D721Med (cell line): ENCODE measurements at regions not wholly inside any gene's neighbourhood (a gene's known extent, or its start where the extent isn't known, plus 50 kb on each side); places are given as distances from the start of the nearest gene placed in this dataset.

ENCODE experiments used
- DNase-seq: peaks from one replicate; pipeline ENCODE4 v3.0.0; 2011; ENCODE audit warnings: low spot score; ENCODE audit not compliant: insufficient read length
- FAIRE-seq: peaks from 2 replicates; lab custom pipeline; 2011; peaks lifted over from hg19 to GRCh38; lab: Jason Lieb, UNC
- CTCF ChIP-seq: IDR thresholded peaks from 2 replicates; pipeline ENCODE4 v1.5.1; 2012; ENCODE audit warnings: mild to moderate bottlenecking, control low read depth; ENCODE audit not compliant: insufficient read depth; ENCODE audit errors: missing control alignments

GRCh38 chr6:1524040-1524480 lies 85.7 kb upstream of the FOXC1 start:
- no peak for FAIRE-seq
- no peak for TF ChIP-seq CTCF
- DNase-seq: no peak

- FAIRE-seq (no peak), DNase-seq (no peak)
- TF ChIP-seq CTCF: no peak
Observed at GRCh38 chr6:1525364-1526038, 84.2 kb upstream of the FOXC1 start.

- FAIRE-seq (no peak), DNase-seq (no peak)
- TF ChIP-seq CTCF: no peak
Observed at GRCh38 chr6:1526398-1527072, 83.2 kb upstream of the FOXC1 start.

GRCh38 chr6:1527073-1527457 lies 82.7 kb upstream of the FOXC1 start:
- no peak for FAIRE-seq
- DNase-seq: no peak
- TF ChIP-seq CTCF: no peak

- DNase-seq (no peak), FAIRE-seq (no peak)
- TF ChIP-seq CTCF: no peak
Observed at GRCh38 chr6:1535295-1535694, 74.4 kb upstream of the FOXC1 start.

GRCh38 chr6:1536526-1537429 lies 72.9 kb upstream of the FOXC1 start:
- DNase-seq (no peak), FAIRE-seq (no peak)
- no peak for TF ChIP-seq CTCF

- DNase-seq (no peak), FAIRE-seq (no peak)
- TF ChIP-seq CTCF: no peak
Observed at GRCh38 chr6:1538369-1538768, 71.3 kb upstream of the FOXC1 start.
